Lung (tissue), 11 donors: ENCODE measurements at regions not wholly inside any gene's neighbourhood (a gene's known extent, or its start where the extent isn't known, plus 50 kb on each side); places are given as distances from the start of the nearest gene placed in this dataset.

Experiments
- ATAC-seq: fragments of 200-7000 bp; cut with Tn5 transposase; one replicate; pipeline ENCODE4 v1.9.1; 2020; ENCODE audit warnings: moderate number of reproducible peaks; ENCODE audit not compliant: insufficient read depth, low FRiP score
- DNase-seq, 3 donors: peaks; one replicate each; pipeline ENCODE4 v3.0.0-alpha.2; 2013 to 2017
- H3K27ac ChIP-seq, 2 donors: one replicate each; pipeline ENCODE4 v1.5.1; 2013; ENCODE audit warnings: mild to moderate bottlenecking in 2 of 2, moderate library complexity in 2 of 2, control low read depth in 1 of 2, inconsistent platforms in 1 of 2, low read depth in 1 of 2, low read length in 1 of 2
- H3K27me3 ChIP-seq, 3 donors: one replicate each; pipeline ENCODE4 v1.5.1; 2013; ENCODE audit warnings: low read length in 2 of 3; ENCODE audit not compliant: control insufficient read depth in 3 of 3, insufficient read depth in 3 of 3
- H3K36me3 ChIP-seq, 4 donors: one replicate each; pipeline ENCODE4 v1.5.1; 2013; ENCODE audit warnings: low read length in 4 of 4, mild to moderate bottlenecking in 1 of 4, moderate library complexity in 1 of 4; ENCODE audit not compliant: control insufficient read depth in 4 of 4, insufficient read depth in 4 of 4
- H3K4me1 ChIP-seq, 5 donors: one replicate each; pipeline ENCODE4 v1.5.1; 2013; ENCODE audit warnings: low read length in 5 of 5, mild to moderate bottlenecking in 2 of 5, moderate library complexity in 1 of 5; ENCODE audit not compliant: control insufficient read depth in 5 of 5, insufficient read depth in 5 of 5
- H3K4me3 ChIP-seq: one replicate; pipeline ENCODE4 v1.5.1; 2013; ENCODE audit warnings: mild to moderate bottlenecking, control low read depth, moderate library complexity
- H3K9ac ChIP-seq, 2 donors: one replicate each; pipeline ENCODE4 v1.5.1; 2013; ENCODE audit warnings: low read length in 2 of 2, control low read depth in 1 of 2; ENCODE audit not compliant: insufficient read depth in 1 of 2
- H3K9me3 ChIP-seq, 4 donors: one replicate each; pipeline ENCODE4 v1.5.1; 2013; ENCODE audit warnings: low read length in 3 of 4, mild to moderate bottlenecking in 1 of 4, moderate library complexity in 1 of 4; ENCODE audit not compliant: control insufficient read depth in 4 of 4, insufficient read depth in 3 of 4
- WGBS, 2 donors: extraction: QIAGEN DNeasy Blood & Tissue Kit; methylation state at CpG; one replicate each; pipeline ENCODE4 v1.1.7; 2013; 5-methylcytosine and 5-hydroxymethylcytosine counted together
- TF ChIP-seq, protein P1 (sequence below): IDR thresholded peaks from 2 replicates; pipeline ENCODE4 v1.5.1; 2012; ENCODE audit warnings: mild to moderate bottlenecking; ENCODE audit errors: control extremely low read depth, extremely low read depth
- donor health status: control.
- donor health status: control.
- donor health status: Bipolar disorder and iron deficiency.
- donor health status: healthy.
- donor health status: DM: yes; HTN: yes; CAD: no.

DNA sequence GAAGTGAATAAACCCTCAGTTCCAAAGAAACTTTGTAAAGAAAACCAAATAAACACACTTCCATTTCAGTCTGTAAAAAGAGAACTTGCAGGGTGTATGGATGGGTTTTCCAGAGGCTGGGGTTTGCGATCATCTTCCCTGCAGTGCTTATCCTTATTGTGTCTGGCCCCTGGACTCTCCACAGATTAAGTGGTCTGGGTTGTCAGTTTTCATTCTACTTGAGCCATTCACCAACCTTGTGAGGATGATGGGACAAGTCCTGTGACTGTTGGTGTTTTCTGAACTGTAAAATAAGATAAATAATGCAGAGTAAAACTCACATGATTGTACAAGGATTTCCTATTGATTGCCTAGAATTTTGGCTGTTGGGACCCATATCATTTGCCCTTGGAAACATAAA, 166.1 kb upstream of the MOCS2 start:
- TF ChIP-seq, protein P1, sequence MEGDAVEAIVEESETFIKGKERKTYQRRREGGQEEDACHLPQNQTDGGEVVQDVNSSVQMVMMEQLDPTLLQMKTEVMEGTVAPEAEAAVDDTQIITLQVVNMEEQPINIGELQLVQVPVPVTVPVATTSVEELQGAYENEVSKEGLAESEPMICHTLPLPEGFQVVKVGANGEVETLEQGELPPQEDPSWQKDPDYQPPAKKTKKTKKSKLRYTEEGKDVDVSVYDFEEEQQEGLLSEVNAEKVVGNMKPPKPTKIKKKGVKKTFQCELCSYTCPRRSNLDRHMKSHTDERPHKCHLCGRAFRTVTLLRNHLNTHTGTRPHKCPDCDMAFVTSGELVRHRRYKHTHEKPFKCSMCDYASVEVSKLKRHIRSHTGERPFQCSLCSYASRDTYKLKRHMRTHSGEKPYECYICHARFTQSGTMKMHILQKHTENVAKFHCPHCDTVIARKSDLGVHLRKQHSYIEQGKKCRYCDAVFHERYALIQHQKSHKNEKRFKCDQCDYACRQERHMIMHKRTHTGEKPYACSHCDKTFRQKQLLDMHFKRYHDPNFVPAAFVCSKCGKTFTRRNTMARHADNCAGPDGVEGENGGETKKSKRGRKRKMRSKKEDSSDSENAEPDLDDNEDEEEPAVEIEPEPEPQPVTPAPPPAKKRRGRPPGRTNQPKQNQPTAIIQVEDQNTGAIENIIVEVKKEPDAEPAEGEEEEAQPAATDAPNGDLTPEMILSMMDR = no peak
- 90 to 94% methylated on average over 1 of the region's 1 CpG for WGBS, 2 donors
- ATAC-seq = no peak
- Histone ChIP-seq H3K4me1 (no peaks in the 10 kb centered on the region), H3K9ac (no peak overlapping the region), H3K27me3 (no peaks in the 10 kb centered on the region), H3K27ac (no peak overlapping the region), H3K9me3 (no peaks in the 10 kb centered on the region), H3K36me3 (no peaks in the 10 kb centered on the region), H3K4me3 (no peak overlapping the region)
- DNase-seq = no peak

DNA sequence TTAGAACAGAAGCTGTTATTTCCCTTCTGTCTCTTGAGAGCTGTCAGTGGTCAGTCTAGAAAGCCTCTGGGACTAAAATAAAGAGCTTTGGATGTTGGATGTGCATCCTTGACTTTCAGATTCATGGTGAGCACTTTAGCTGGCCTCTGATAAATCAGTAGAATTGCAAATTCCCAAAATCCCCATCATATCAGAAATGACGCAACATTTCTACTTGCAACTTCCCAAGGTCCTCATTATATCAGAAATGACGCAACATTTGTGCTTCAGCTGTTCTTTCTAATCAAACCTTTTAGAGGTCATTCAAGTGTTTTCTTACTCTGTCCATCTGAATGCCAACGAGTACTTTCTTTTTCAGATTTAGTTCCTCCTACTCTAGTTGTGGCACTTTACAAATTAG, 167.3 kb upstream of the MOCS2 start:
- 46 to 70% methylated on average over 3 of the region's 3 CpGs for WGBS, 2 donors
- ATAC-seq = no peak

DNA sequence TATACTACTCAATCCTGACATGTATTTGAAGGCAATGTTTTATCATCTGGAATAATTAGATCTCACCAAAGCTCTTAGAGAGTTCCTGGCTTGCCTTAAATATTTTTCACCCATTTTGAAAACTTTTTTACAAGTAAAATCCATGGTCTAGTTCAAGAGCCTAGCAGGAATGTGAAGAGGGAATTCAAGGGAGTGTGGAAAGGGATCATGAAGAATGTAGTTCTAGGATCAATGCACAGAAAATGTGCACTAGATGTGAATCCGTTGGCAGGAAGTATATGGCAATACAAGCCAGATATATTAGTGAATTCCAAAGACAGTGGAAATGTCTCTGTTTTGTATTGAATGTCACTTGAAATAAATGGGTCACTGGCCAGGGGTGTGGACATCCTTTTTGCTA, 167.9 kb upstream of the MOCS2 start:
- H3K9ac ChIP-seq = no peak overlapping the region
- H3K9me3 ChIP-seq = no peaks in the 10 kb centered on the region
- DNase-seq = no peak
- WGBS, 2 donors = 56 to 80% methylated on average over 1 of the region's 1 CpG
- H3K36me3 ChIP-seq = no peaks in the 10 kb centered on the region
- H3K27ac ChIP-seq = no peak overlapping the region
- H3K4me3 ChIP-seq = no peak overlapping the region
- H3K4me1 ChIP-seq = no peaks in the 10 kb centered on the region
- TF ChIP-seq, protein P1 = no peak
- H3K27me3 ChIP-seq = no peaks in the 10 kb centered on the region
- ATAC-seq = no peak

More for the DNA sequence above, 167.3 kb upstream of the MOCS2 start:
- DNase-seq = no peak
- TF ChIP-seq, protein P1 = no peak
- Histone ChIP-seq H3K9me3 (no peaks in the 10 kb centered on the region), H3K36me3 (no peaks in the 10 kb centered on the region), H3K27ac (peak overlapping the region in 1 of 2 donors; percentile 9), H3K27me3 (no peaks in the 10 kb centered on the region), H3K9ac (no peak overlapping the region), H3K4me3 (no peak overlapping the region), H3K4me1 (no peaks in the 10 kb centered on the region)

DNA sequence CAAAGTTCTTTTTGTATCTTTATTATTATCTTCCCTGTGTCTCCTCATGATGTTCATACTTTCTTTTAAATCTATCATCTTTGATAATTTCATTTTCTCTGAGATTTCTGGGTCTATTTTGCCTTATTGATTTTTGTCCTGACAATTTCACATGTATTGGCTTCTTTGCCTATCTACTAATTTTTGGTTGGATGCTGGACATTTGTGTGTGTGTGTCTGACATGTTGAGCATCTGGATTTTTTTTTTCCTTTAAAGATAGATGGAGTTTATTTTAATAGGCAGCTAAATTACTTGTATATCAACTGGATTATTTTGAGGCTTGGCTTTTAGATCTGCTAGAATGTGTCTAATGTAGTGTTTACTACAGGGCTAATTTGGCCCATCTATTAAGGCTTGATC, 178.0 kb upstream of the MOCS2 start:
- Histone ChIP-seq H3K27ac (no peak overlapping the region), H3K27me3 (no peaks in the 10 kb centered on the region), H3K4me3 (no peak overlapping the region), H3K4me1 (peaks cover 0 to 4% (median 2%) of the 10 kb centered on the region in 5 donors), H3K36me3 (no peaks in the 10 kb centered on the region), H3K9me3 (peaks cover 0 to 9% (median 2%) of the 10 kb centered on the region in 4 donors), H3K9ac (no peak overlapping the region)
- TF ChIP-seq, protein P1 = no peak
- ATAC-seq = no peak
- no peak for DNase-seq
